ENCODE measurements at regions not wholly inside any gene's neighbourhood (a gene's known extent, or its start where the extent isn't known, plus 50 kb on each side); places are given as distances from the start of the nearest gene placed in this dataset.
"Not testable (repeated sequence)": the region's sequence is repeated elsewhere in the genome, so short reads cannot be mapped to it uniquely, and the experiment has no call there.

DNA sequence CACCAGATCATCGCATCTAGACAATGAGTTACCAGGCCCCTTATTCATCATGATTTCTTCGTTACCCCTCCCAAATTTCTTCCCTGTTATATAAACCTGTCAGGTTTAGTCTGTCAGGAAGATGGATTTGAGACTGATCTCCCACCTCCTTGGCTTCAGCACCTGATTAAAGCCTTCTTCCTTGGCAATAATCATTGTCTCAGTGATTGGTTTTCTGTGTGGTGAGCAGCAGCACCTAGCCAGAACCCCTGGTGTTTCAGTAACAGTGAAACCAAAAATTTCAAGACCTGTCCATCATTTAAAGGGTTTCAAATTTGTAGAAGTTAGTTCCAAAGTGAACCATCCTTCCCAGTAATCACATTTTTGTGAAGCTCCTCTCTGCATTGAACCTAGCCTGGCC, 209.8 kb upstream of the GJE1 start:
- no peaks in the 10 kb centered on the region for H3K27me3 ChIP-seq
- H3F3A ChIP-seq (ENCODE audit: low read depth) = no peaks in the 10 kb centered on the region
- no peak overlapping the region for H3K4me2 ChIP-seq
- peaks cover 3% of the 10 kb centered on the region for H3K9me3 Mint-ChIP-seq
- TF ChIP-seq EZH2 (IDR thresholded peaks at IDR 0.05) (no peak), EZH2phosphoT487 (IDR thresholded peaks at IDR 0.05) (no peak)
- TF ChIP-seq, protein P1, sequence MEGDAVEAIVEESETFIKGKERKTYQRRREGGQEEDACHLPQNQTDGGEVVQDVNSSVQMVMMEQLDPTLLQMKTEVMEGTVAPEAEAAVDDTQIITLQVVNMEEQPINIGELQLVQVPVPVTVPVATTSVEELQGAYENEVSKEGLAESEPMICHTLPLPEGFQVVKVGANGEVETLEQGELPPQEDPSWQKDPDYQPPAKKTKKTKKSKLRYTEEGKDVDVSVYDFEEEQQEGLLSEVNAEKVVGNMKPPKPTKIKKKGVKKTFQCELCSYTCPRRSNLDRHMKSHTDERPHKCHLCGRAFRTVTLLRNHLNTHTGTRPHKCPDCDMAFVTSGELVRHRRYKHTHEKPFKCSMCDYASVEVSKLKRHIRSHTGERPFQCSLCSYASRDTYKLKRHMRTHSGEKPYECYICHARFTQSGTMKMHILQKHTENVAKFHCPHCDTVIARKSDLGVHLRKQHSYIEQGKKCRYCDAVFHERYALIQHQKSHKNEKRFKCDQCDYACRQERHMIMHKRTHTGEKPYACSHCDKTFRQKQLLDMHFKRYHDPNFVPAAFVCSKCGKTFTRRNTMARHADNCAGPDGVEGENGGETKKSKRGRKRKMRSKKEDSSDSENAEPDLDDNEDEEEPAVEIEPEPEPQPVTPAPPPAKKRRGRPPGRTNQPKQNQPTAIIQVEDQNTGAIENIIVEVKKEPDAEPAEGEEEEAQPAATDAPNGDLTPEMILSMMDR (IDR thresholded peaks at IDR 0.05) = no peak
- H3K27ac Mint-ChIP-seq = no peak overlapping the region
- H3K4me3 Mint-ChIP-seq = no peak overlapping the region
- H3K36me3 ChIP-seq = no peaks in the 10 kb centered on the region
- H3K9me3 ChIP-seq (ENCODE audit: low read depth) = no peaks in the 10 kb centered on the region
- H3K9ac ChIP-seq = no peak overlapping the region
- H4K20me1 ChIP-seq (ENCODE audit: low read depth) = no peaks in the 10 kb centered on the region
- H3K27ac ChIP-seq = no peak overlapping the region
- H3K4me1 ChIP-seq = no peaks in the 10 kb centered on the region
- no peak overlapping the region for H2AFZ ChIP-seq (replicated peaks)
- no peaks in the 10 kb centered on the region for H3K79me2 ChIP-seq (ENCODE audit: low read depth)
- H3K4me3 ChIP-seq = no peak overlapping the region
- DNase-seq (ENCODE audit: low spot score) = no peak
- H3K27me3 Mint-ChIP-seq (ENCODE audit: insufficient read depth, low read depth) = no peaks in the 10 kb centered on the region
- H3K36me3 Mint-ChIP-seq = no peaks in the 10 kb centered on the region
- no peaks in the 10 kb centered on the region for H3K4me1 Mint-ChIP-seq

GRCh38 chr6:141916682-141917505, 215.8 kb upstream of the GJE1 start:
- H2AFZ ChIP-seq (replicated peaks) = peak overlapping the region; percentile 24
- not testable (repeated sequence) for H3F3A ChIP-seq (ENCODE audit: low read depth); H3K36me3 ChIP-seq; H3K4me1 Mint-ChIP-seq; H3K4me3 ChIP-seq; H3K9ac ChIP-seq; H4K20me1 ChIP-seq (ENCODE audit: low read depth); H3K27me3 ChIP-seq; H3K27ac Mint-ChIP-seq; H3K9me3 Mint-ChIP-seq; H3K27ac ChIP-seq; H3K4me3 Mint-ChIP-seq; H3K27me3 Mint-ChIP-seq (ENCODE audit: insufficient read depth, low read depth); H3K4me2 ChIP-seq; H3K9me3 ChIP-seq (ENCODE audit: low read depth); H3K36me3 Mint-ChIP-seq; H3K79me2 ChIP-seq (ENCODE audit: low read depth); H3K4me1 ChIP-seq
- DNase-seq (ENCODE audit: low spot score) = peak; percentile 5

GRCh38 chr6:141914646-141915045, 218.1 kb upstream of the GJE1 start:
- no peaks in the 10 kb centered on the region for H3F3A ChIP-seq (ENCODE audit: low read depth)
- no peak for DNase-seq (ENCODE audit: low spot score)
- no peaks in the 10 kb centered on the region for H3K79me2 ChIP-seq (ENCODE audit: low read depth)
- H3K9me3 ChIP-seq (ENCODE audit: low read depth) = no peaks in the 10 kb centered on the region
- Mint-ChIP-seq H3K4me3 (no peak overlapping the region), H3K4me1 (peaks cover 7% of the 10 kb centered on the region), H3K9me3 (peaks cover 7% of the 10 kb centered on the region), H3K27ac (no peak overlapping the region), H3K27me3 (ENCODE audit: insufficient read depth, low read depth) (no peaks in the 10 kb centered on the region), H3K36me3 (no peaks in the 10 kb centered on the region)
- no peaks in the 10 kb centered on the region for H3K27me3 ChIP-seq
- no peak overlapping the region for H3K9ac ChIP-seq
- H3K36me3 ChIP-seq = no peaks in the 10 kb centered on the region
- no peak overlapping the region for H3K4me3 ChIP-seq
- no peak for TF ChIP-seq EZH2phosphoT487 (IDR thresholded peaks at IDR 0.05)
- TF ChIP-seq, protein P1 (IDR thresholded peaks at IDR 0.05) = no peak
- TF ChIP-seq EZH2 (IDR thresholded peaks at IDR 0.05) = no peak
- H4K20me1 ChIP-seq (ENCODE audit: low read depth) = no peaks in the 10 kb centered on the region
- H3K4me2 ChIP-seq = no peak overlapping the region
- H3K27ac ChIP-seq = no peak overlapping the region
- peaks cover 9% of the 10 kb centered on the region for H3K4me1 ChIP-seq
- no peak overlapping the region for H2AFZ ChIP-seq (replicated peaks)

DNA sequence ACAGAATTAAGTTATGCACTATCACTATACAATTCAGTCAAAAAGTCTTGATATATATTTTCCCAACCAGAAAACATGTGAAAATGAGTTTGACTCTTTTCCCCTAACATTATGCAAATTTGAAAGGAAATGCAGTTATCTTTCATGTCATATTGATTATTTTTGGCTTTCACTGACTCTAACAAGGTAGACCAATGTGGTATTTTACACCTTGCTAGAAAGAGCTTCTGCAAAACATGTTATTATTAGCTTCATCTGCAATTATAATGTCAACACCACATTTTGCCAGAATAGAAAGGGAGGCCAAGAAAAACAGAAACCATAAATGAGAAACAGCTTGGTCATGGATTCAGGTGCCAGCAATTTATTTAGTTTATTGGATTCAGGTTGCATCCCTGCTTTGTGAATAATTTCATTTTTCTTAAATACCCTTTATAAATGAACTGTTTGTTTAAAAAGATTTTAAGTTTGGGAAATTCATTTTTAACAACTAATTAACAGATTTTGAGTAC, 226.1 kb upstream of the GJE1 start:
- Histone ChIP-seq H3F3A (ENCODE audit: low read depth) (no peaks in the 10 kb centered on the region), H3K27me3 (no peaks in the 10 kb centered on the region), H3K4me2 (no peak overlapping the region), H3K9me3 (ENCODE audit: low read depth) (no peaks in the 10 kb centered on the region), H3K9ac (no peak overlapping the region), H3K79me2 (ENCODE audit: low read depth) (no peaks in the 10 kb centered on the region), H3K4me3 (no peak overlapping the region), H3K27ac (no peak overlapping the region), H4K20me1 (ENCODE audit: low read depth) (no peaks in the 10 kb centered on the region), H2AFZ (replicated peaks) (no peak overlapping the region), H3K4me1 (peaks cover 9% of the 10 kb centered on the region), H3K36me3 (no peaks in the 10 kb centered on the region)
- peaks cover 4% of the 10 kb centered on the region for H3K4me1 Mint-ChIP-seq
- no peak for TF ChIP-seq EZH2phosphoT487 (IDR thresholded peaks at IDR 0.05)
- TF ChIP-seq, protein P1 (IDR thresholded peaks at IDR 0.05) = no peak
- no peak for TF ChIP-seq EZH2 (IDR thresholded peaks at IDR 0.05)
- no peak overlapping the region for H3K4me3 Mint-ChIP-seq
- H3K27ac Mint-ChIP-seq = no peak overlapping the region
- H3K27me3 Mint-ChIP-seq (ENCODE audit: insufficient read depth, low read depth) = peaks cover 3% of the 10 kb centered on the region
- no peaks in the 10 kb centered on the region for H3K9me3 Mint-ChIP-seq
- H3K36me3 Mint-ChIP-seq = no peaks in the 10 kb centered on the region
- DNase-seq (ENCODE audit: low spot score) = no peak
